ENCODE measurements at regions not wholly inside any gene's neighbourhood (a gene's known extent, or its start where the extent isn't known, plus 50 kb on each side); places are given as distances from the start of the nearest gene placed in this dataset.

DNA sequence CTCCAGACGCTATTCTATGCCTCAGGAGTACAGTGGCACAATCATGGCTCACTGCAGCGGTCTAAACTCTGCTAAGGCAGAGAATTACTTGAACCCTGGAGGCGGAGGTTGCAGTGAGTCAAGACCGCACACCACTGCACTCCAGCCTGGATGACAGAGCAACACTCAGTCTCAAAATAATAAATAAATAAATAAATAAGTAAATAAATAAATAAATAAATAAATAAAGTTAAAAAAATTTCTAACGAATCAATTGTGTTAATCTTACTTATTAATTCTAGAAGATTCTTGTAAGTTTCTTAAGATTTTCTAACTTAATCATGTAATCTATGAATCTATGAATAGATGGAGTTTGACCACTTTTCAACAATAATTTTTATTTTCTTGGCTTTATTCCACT, 621.4 kb upstream of the POT1 start:
- DNase-seq, result no peak

DNA sequence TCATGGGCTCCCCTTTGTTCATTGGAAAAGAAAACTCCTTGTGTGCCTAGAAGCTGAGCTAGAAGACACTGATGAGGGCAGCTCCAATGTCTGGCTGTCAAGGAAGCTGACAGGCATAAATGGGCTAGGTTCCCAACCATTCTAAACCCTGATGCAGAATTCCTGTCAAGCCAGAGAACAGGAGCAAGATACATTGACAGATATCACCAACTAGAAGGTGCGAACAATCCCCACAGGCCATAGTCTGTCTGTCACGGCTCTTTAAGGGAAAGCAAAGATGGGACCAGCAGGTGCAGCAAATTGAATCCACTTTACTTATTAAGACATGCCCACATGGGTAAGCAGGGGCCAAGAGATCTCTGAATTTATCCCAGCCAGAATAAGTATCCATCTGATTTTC, 617.9 kb upstream of the POT1 start:
- DNase-seq, result no peak

DNA sequence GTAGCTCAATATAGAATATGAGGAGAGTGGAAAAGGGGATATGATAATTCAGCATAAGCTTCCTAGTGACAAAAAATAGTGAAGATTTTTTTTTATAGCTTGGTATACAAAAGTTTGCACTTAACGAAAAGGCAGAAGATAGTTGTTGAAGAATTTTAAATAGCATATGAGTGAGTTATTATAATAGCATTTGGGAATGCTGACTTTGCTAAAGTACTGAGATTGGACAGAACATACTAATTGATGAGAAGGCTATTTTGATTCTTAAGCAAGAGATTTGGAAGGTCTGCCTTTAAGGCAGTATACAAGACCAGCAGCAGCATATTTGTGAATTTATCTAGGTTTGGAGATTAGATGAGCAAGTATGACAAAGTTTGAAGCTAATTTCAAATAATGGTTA, 600.9 kb upstream of the POT1 start:
- DNase-seq, result no peak

DNA sequence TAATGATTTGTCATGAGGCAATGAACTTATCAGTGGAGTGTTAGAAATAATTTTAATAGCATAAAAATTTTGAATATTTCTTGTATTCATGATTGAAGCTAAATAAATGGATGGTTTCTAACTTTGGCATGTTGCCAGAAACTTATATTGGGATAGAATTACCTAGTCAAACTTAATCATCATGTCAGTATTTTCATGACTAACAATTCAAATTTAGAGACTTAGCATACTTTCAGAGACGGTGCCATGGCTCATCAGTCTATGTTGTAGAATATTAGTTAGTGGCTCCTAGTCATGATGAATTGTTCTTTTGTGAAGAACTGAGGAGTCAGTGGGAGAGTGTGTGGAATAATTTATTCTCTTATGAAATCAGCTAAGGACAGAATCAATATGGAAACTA, 599.6 kb upstream of the POT1 start:
- no peak for DNase-seq

DNA sequence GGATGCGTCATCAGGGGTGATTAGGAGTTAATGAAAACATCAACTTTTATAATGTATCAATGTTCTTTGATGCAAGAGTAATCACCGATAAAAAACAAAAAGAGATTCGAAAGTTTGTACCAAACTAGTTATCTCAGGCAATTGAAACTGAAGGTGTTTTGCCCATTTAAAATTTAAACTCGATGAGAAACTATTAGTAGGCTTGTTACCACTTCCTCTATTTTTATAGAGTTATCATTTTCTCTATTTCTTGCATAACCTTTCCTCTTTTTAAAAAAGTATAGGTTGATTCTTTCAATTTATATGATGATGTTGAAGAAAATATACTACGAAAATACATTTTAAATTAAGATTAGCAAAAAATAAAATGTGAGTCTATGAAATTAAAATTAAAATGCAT, 597.3 kb upstream of the POT1 start:
- DNase-seq, result no peak

DNA sequence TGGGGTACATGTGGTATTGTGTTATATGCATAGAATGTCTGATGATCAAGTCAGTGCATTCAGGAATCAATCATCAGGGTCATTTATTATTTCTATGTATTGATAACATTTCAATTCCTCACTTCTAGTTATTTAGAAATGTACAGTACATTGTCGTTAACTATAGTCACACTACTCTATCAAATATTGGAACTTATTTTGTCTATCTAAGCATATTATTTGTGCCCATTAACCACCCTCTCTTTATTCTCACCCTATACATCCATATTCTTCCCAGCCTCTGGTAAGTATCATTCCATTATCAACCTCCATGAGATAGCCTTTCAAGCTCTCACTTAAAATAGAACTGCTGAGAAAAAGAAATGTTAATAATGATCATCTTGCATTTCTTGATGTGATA, 596.5 kb upstream of the POT1 start:
- no peak for DNase-seq

DNA sequence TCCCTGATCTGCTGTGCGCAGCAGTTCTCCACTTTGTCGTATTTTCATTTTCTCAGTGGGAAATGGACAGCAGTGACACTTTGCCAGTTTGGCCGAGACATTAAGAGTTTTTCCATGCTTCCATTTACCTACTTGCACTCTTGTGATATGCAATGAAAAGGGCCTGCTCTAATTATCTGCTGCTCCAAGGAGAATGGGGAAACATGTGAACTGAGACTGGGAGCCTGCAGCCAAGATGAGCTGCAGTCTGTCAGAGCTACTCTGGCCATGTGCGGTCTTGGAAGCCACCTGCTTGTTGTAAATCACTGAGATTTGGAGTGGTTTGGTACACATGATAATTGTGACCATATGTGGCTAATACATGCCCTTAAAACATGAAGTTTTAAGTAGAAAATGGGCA, 586.6 kb upstream of the POT1 start:
- peak; percentile 78 for DNase-seq

DNA sequence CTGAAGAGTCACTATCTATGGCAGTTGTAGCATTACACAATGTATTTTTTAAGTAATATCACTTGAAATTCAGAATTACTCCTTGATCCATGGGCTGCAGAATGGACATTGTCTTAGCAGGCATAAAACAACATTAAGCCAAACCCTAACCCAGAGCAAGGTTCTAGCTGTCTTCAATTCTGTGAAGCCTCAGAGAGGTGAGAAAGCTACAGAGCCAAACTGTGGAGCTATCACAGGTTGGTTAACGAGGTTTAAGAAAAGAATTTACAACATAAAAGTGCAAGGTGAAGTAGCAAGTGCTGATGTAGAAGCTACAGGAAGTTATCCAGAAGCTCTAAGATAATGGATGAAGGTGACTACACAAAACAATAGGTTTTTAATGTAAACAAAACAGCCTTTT, 582.7 kb upstream of the POT1 start:
- no peak for DNase-seq

DNA sequence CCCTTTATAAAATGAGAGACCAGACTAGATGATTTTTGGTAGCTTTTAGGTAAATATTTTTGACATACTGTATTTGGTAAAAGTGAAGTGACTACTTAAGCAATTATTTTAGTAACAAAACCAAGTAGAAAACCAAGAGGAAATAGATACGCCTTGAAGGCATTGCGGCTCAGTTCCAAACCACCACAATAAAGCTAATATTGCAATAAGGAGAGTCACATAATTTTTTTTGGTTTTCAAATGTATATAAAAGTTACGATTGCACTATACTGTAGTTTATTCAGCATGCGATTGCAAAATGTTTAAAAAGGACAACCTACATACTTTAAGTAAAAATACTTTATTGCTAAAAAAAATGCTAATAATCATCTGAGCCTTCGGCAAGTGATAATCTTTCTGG, 581.7 kb upstream of the POT1 start:
- DNase-seq, result no peak

DNA sequence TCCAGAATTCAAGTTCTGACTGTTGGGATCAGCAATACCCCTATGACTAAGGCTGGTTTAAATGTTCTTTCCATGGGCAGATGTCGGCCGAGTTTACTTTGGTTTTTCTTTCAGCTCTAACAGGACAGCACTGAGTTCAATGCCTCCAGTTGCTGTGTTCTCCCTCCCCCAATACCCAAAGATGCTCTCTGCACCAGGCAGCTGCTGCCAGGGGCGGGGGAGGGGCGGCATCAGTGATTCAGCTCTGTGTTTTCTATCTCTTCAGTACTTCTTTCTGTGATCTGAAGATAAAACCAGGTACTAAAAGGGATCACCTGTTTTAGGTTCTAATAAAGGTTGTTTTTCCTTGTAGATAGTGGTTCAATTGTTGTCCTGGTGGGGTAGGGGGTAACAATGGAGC, 576.7 kb upstream of the POT1 start:
- DNase-seq, result no peak

DNA sequence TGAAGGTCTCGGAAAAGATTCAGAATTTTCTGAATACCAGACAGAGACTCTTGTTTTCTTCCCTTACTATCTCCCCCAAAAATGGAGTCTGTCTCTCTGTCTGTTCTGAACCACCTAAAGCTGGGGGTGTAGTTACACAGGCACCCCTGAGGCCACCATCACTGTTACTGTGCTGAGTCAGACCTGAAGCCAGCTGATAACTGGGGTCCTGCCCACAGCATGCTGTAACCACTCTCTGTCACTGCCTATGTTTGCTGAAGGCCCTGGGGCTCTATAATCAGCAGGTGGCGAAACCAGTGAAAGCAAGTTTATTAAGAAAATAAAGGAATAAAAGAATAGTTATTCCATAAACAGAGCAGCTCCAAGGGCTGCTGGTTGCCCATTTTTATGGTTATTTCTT, 575.2 kb upstream of the POT1 start:
- DNase-seq, result no peak

DNA sequence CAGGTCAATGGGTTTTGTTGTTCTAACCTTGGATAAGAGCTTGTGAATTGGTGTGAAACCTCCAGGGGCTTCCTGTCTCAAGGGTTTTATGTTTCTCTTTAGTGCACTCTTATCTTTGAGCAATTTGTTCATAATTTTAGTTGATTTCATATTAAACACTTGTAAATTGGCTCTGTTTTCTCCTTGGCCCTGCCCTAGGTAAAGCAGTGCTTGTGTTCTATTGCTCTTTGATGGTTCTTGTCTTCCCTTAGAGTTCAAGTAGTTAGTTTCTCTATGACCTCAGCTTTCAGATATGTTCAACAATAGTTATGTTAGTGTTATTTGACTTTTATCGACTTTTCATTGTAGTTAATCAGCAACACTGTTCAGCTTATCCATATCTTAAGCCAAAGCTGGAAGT, 566.4 kb upstream of the POT1 start:
- no peak for DNase-seq

DNA sequence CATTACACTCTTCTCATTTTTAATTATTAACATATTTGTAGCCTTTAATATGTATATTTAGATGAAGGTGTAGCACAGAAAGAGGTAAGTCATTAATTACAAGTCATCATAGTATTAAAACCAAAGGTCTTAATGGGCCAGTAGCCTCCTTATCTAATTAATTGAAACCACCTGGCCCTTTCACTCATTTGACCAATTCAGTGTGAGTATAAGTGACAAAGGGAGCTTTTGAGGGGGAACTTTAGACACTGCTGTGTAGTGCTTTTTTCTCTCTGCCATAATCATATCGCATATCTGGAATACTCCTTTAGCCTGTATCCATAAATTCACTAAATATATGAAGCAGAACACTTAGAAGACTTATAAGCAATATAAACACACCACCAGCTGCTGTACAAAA, 562.9 kb upstream of the POT1 start:
- no peak for DNase-seq

DNA sequence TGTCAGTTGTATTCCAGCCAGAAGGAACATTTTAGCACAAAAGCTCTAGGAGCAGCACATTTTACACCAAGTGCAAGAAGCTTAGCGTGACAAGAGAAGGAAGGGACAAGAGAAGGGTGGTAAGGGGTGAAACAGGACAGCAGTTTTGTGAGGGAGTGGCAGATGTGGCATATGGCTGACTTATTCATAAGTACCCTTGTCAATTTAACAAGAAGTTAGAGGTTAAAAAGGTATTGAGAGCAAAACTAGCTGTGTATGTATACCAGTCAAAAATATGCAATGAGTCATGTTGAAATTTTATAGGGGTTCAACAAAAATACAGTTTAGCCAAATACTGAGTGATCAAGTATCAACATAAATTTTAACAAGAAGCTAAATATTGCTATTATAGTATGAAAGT, 561.5 kb upstream of the POT1 start:
- no peak for DNase-seq

DNA sequence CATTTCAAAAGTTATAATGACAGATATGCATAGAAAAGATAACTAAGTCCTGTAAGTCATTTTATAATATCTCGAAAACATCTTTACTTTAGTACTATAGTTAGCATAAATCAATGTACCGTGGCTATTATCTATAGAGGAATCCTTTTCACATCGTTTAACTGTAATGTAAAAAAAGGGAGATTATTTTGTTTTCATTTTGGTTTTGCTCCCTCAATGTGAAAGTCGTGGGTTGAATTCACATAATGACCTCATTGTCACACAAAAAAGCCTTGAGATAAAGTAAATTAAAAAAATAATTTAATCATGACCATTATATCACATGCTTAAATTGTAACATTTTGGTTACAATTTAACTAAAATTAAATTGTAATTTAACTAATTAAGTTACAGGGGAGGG, 560.5 kb upstream of the POT1 start:
- no peak for DNase-seq

DNA sequence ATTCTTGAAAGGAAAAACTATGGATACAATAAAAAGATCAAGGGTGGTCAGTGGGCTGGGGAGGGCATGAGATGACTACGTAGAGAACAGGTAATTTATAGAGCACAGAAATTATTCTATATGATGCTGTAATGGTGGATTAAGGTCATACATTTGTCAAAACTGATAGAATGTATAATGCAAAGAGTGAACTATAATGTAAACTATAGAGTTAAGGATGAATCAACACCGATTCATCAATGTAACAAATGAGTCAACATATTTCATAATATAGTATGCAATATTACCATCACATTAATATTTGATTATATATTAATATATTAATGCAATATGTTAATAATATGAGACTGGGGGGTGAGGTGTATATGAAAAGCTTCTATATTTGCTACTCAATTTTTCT, 555.6 kb upstream of the POT1 start:
- DNase-seq, result no peak

DNA sequence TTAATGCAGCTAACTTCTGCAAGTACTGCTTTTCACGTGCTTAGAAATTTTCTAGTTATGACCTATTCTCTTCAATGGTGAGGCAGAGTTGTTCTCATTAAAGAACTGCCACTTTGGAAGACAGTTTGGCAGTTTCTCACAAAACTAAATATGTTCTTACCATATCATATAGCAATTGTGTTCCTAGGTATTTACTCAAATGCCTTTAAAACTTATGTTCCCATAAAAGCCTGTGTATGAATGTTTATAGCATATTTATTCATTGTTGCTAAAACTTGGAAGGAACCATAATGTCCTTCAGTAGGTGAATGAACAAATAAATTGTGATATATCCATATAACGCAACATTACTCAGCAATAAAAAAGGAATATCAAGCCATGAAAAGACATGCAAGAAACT, 555.1 kb upstream of the POT1 start:
- no peak for DNase-seq

DNA sequence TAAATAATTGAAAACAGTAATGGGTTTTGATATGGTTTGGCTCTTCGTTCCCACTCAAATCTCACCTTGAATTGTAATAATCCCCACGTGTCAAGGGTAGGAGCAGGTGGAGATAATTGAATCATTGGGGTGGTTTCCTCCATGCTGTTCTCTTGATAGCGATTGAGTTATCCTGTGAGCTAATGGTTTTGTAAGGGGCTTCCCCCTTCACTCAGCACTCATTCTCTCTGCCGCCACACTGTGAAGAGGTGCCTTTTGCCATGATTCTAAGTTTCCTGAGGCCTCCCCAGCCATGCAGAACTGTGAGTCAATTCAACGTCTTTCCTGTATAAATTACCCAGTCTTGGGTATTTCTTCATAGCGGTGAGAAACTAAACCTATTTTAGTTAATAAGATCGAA, 551.7 kb upstream of the POT1 start:
- DNase-seq, result no peak

DNA sequence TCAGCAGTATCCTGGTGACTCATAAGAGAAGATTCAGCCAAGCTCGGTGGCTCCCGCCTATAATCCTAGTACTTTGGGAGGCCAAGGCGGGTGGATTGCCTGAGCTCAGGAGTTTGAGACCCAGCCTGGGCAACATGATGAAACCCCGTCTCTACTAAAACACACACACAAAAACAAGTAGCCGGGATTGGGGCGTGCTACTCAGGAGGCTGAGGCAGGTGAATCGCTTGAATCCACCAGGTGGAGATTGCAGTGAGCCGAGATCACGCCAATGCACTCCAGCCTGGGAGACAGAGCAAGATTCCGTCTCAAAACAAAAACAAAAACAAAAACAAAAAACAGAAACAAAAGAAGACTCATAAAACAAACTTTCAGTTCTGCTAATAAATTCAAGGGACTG, 551.1 kb upstream of the POT1 start:
- DNase-seq, result no peak

DNA sequence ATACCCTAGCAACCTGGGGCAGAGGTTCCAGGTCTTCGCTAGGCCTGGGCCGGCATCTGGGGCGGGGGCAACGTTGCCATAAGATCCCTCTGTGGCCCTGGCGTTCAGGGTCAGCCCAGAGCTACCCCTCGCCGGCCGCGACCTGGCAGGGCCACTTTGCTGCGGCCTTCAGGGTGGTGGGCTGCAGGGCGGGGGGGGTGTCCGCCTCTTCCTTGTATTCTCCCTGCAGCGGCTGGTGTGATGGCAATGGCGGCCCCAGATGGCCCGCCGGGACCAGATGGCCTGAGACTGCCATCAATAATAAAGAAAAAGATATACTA, 539.2 kb upstream of the POT1 start:
- DNase-seq, result no peak

DNA sequence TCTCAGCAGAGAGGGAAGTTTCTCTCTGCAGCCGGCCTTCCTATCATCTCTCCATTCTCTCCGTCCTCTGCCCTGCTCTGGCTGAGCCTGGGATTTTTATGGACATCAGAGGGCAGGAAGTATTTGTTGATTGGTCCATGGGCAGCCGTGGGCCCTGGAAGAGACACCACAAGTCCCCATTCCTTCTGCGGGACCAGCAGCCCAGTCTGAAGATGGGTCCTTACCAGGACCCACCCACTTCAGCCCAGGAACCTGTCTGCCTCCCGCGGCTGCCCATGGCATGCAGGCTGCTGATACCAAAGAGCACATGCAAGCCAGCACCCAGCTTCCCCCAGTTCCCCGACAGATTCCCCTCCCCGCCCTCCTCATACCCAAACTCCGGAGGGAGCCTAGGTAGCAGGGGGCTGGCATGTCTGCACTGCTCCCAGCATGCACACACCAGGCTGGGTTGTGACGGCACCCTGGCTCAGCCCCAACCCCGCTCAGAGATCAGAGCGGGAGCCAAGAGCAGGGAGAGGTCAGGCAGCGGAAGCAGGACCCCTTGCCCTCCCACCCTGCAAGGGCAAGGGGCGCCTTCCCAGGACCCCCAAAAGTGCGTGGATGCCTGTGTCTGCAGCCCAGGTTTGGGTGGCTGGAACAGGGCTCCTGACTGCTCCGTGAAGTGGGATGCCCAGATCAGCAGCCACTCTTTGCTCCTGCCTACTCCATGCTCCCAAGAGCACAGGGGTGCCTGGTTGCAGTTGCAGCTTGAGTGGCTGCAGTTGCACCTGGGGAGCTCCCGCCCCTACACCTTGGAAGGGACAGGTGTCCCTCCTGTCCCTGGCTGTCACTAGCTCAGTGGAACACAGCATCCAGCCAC, 538.6 kb upstream of the POT1 start:
- DNase-seq, result no peak

DNA sequence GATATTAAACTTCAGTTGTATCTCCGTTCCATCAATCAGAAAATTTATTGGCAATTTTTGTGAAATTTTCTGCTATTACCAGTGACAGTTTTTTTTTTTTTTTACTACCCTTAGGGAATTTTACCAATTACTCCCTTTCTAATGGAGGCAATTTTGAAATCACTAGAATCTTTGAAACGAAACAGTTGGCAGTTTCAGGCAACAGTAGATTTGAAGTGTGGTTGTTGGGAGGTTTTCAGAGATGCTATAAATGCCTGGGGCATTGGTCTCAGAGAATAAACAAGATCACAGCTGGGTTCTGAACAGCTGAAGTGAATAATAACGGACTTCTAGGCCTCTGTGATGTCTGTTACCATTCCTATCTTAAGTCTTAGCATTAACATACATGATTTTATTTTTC, 535.9 kb upstream of the POT1 start:
- no peak for DNase-seq

DNA sequence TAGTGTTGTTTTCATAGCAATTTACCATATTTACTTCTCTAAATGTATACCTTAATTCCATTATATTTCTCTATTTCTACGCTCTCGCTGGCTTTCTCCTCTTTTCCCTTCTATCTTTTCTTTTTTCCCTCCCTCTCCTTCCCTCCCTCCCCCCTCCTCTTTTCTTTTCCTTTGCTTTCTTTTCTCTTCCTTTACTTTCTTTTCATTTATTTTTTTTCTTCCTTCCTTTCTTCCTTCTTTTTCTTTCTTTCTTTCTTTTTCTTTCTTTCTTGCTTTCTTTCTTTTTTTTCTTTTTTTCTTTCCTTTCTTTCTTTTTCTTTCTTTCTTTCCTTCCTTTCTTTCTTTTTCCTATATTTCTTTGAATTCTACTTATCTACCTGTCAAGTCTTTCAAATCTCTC, 533.0 kb upstream of the POT1 start:
- DNase-seq, result no peak

DNA sequence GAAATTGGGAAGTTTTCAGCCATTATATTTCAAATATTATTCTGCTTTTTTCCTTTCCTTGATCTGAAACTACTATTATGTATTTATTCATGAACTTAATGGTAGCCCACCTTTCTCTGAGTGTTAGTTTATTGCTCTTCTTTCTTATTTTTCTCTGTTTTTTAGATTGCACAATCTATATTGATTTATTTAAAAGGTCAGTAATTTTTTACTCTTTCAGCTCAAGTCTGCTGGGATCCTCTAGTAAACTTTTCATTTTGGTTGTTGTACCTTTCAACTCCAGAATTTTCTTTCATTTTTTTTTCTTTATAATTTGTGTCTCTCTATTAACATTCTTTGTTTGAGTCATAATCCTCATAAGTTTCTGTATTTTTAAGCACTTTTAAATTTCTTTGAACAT, 529.4 kb upstream of the POT1 start:
- DNase-seq, result no peak

DNA sequence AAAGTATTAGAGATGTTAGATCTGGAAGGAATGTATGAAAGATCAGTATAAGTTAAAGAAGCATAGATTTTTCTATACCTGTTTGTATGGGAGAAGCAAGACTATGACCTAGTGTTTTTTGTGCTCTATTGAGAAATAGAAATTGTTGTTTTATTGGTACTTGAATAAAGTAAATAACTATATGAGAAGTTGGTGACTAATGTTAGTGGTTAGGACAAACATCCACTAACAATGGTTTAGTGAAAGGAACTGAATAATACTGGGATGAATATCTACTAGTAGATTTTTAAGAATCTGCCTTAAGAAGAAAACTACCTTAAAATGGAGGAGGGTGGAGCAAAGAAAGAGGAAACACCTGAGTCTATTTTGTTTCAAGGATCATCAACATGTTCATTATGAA, 521.1 kb upstream of the POT1 start:
- DNase-seq, result no peak

DNA sequence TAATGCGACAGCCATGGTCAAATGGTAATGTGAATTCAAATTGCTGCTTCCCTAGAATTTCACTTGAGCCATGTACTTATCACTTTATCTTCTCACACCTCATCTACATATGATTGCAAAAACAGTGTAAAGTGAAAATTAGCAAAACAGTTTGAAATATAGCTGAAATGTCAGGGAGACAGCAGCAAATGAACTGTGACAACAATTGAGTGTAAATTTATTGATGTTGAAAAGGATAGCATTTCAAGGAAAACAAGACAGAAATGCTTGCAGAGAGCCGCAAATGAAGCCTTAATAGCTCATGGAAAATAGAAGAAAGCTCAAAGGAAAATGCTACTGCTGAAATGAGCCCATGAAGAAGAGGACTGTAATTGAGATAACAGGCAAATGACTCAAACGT, 516.2 kb upstream of the POT1 start:
- no peak for DNase-seq

All from NCI-H1694 treated with DMSO at 0.1 percent for 48 hours (cell line).